ENCODE measurements at regions not wholly inside any gene's neighbourhood (a gene's known extent, or its start where the extent isn't known, plus 50 kb on each side); places are given as distances from the start of the nearest gene placed in this dataset.

DNA sequence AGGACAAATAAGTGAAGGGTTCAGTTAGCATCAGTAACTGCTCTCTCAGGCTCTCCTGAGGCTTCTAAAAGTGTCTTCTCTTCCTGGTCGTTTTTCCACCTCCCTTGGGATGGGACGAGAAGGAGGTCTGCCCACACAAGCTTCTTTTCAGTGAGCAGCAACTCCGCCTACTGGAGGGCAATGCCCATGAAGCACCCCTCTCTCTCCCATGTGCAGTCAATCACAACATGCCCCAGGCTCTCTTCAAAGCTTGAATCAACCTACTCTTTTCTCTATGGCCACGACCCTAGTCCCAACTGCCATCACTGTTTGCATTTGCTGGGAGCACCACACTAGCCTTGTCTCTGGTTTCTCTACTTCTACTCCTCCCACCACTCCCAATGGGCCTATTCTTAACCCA lies 135.6 kb downstream of the RPS24 start:
- ChIA-PET POLR2A (no interaction called here), CTCF (no interaction called here)
- Histone ChIP-seq H3K79me2 (ENCODE audit: control insufficient read depth, insufficient read depth, low read length) (no peaks in the 10 kb centered on the region), H3K9ac (ENCODE audit: low read length) (no peak overlapping the region), H3K9me3 (ENCODE audit: control extremely low read depth in 1 of 3, control insufficient read depth in 2 of 3, insufficient read depth in 1 of 3, low read length in 2 of 3) (peaks cover 0 to 6% (median 0%) of the 10 kb centered on the region in 3 donors), H3K4me2 (replicated peaks; ENCODE audit: low read depth, low read length, poor library complexity, severe bottlenecking) (no peak overlapping the region), H3K4me3 (ENCODE audit: control extremely low read depth in 1 of 5, extremely low read depth in 1 of 5, insufficient read depth in 1 of 5, low read depth in 2 of 5, low read length in 4 of 5) (no peak overlapping the region), H4K20me1 (ENCODE audit: control insufficient read depth, insufficient read depth, low read length, poor library complexity, severe bottlenecking) (no peaks in the 10 kb centered on the region), H3K36me3 (replicated peaks in 1 of 2; ENCODE audit: control extremely low read depth in 1 of 2, control insufficient read depth in 1 of 2, extremely low read depth in 1 of 2, insufficient read depth in 2 of 2, low read length in 1 of 2) (no peaks in the 10 kb centered on the region), H2AFZ (ENCODE audit: insufficient read depth, low read depth, low read length, poor library complexity, severe bottlenecking) (no peak overlapping the region), H3K4me1 (ENCODE audit: control insufficient read depth in 2 of 2, insufficient read depth in 2 of 2, low read length in 2 of 2) (no peaks in the 10 kb centered on the region), H3K27ac (ENCODE audit: low read length in 2 of 2) (no peak overlapping the region), H3K27me3 (replicated peaks in 1 of 4; ENCODE audit: control extremely low read depth in 1 of 4, control insufficient read depth in 3 of 4, insufficient read depth in 4 of 4, low read length in 3 of 4) (no peaks in the 10 kb centered on the region)
- Mint-ChIP-seq H3K9me3 (ENCODE audit: insufficient read depth) (no peaks in the 10 kb centered on the region), H3K4me1 (peaks cover 2% of the 10 kb centered on the region), H3K27me3 (peaks cover 21% of the 10 kb centered on the region), H3K27ac (no peak overlapping the region), H3K4me3 (no peak overlapping the region)
- ATAC-seq (ENCODE audit: low read depth) (no peak), DNase-seq (no peak)
- WGBS (ENCODE audit: insufficient coverage), result 83% methylated on average over 4 of the region's 4 CpGs
- no peak for TF ChIP-seq CTCF (IDR thresholded peaks at IDR 0.05)
- TF ChIP-seq EZH2 (IDR thresholded peaks at IDR 0.05; ENCODE audit: borderline replicate concordance, insufficient read depth, low read depth, low read length, poor library complexity, severe bottlenecking), result no peak
- intact Hi-C loops (cut with micrococcal nuclease), result no loop called here

- Histone ChIP-seq H3K4me1 (ENCODE audit: control insufficient read depth in 2 of 2, insufficient read depth in 2 of 2, low read length in 2 of 2) (no peaks in the 10 kb centered on the region), H2AFZ (ENCODE audit: insufficient read depth, low read depth, low read length, poor library complexity, severe bottlenecking) (no peak overlapping the region)
- peaks cover 2% of the 10 kb centered on the region for H3K4me1 Mint-ChIP-seq
These were observed 136.4 kb downstream of the RPS24 start for GRCh38 chr10:78170026-78170475.

More at GRCh38 chr10:78170026-78170475, 136.4 kb downstream of the RPS24 start:
- Histone ChIP-seq H3K27me3 (replicated peaks in 1 of 4; ENCODE audit: control extremely low read depth in 1 of 4, control insufficient read depth in 3 of 4, insufficient read depth in 4 of 4, low read length in 3 of 4) (no peaks in the 10 kb centered on the region), H3K79me2 (ENCODE audit: control insufficient read depth, insufficient read depth, low read length) (no peaks in the 10 kb centered on the region), H3K27ac (ENCODE audit: low read length in 2 of 2) (no peak overlapping the region), H3K4me2 (replicated peaks; ENCODE audit: low read depth, low read length, poor library complexity, severe bottlenecking) (no peak overlapping the region), H3K9me3 (ENCODE audit: control extremely low read depth in 1 of 3, control insufficient read depth in 2 of 3, insufficient read depth in 1 of 3, low read length in 2 of 3) (peaks cover 0 to under 1% (median 0%) of the 10 kb centered on the region in 3 donors), H4K20me1 (ENCODE audit: control insufficient read depth, insufficient read depth, low read length, poor library complexity, severe bottlenecking) (no peaks in the 10 kb centered on the region), H3K9ac (ENCODE audit: low read length) (no peak overlapping the region), H3K36me3 (replicated peaks in 1 of 2; ENCODE audit: control extremely low read depth in 1 of 2, control insufficient read depth in 1 of 2, extremely low read depth in 1 of 2, insufficient read depth in 2 of 2, low read length in 1 of 2) (no peaks in the 10 kb centered on the region), H3K4me3 (ENCODE audit: control extremely low read depth in 1 of 5, extremely low read depth in 1 of 5, insufficient read depth in 1 of 5, low read depth in 2 of 5, low read length in 4 of 5) (no peak overlapping the region)
- Mint-ChIP-seq H3K9me3 (ENCODE audit: insufficient read depth) (no peaks in the 10 kb centered on the region), H3K4me3 (no peak overlapping the region), H3K27me3 (peaks cover 21% of the 10 kb centered on the region), H3K27ac (no peak overlapping the region)
- ChIA-PET POLR2A (no interaction called here), CTCF (no interaction called here)
- DNase-seq (no peak), ATAC-seq (ENCODE audit: low read depth) (no peak)
- TF ChIP-seq CTCF (IDR thresholded peaks at IDR 0.05) (no peak), EZH2 (IDR thresholded peaks at IDR 0.05; ENCODE audit: borderline replicate concordance, insufficient read depth, low read depth, low read length, poor library complexity, severe bottlenecking) (no peak)
- 100% methylated on average over 1 of the region's 3 CpGs for WGBS (ENCODE audit: insufficient coverage)
- intact Hi-C loops (cut with micrococcal nuclease), result no loop called here
